ENCODE measurements at regions not wholly inside any gene's neighbourhood (a gene's known extent, or its start where the extent isn't known, plus 50 kb on each side); places are given as distances from the start of the nearest gene placed in this dataset. TPM values are rescaled to one million over a fixed set of nuclear protein-coding genes. Genes with fewer than 3 reads are reported as not detected.

- Histone ChIP-seq H2AFZ (ENCODE audit: insufficient read depth, low read depth, low read length, poor library complexity, severe bottlenecking) (no peak overlapping the region), H3K4me1 (ENCODE audit: control insufficient read depth in 2 of 2, insufficient read depth in 2 of 2, low read length in 2 of 2) (peaks cover 6 to 17% of the 10 kb centered on the region in 2 donors), H3K79me2 (ENCODE audit: control insufficient read depth, insufficient read depth, low read length) (no peaks in the 10 kb centered on the region), H4K20me1 (ENCODE audit: control insufficient read depth, insufficient read depth, low read length, poor library complexity, severe bottlenecking) (no peaks in the 10 kb centered on the region), H3K9me3 (ENCODE audit: control extremely low read depth in 1 of 3, control insufficient read depth in 2 of 3, insufficient read depth in 1 of 3, low read length in 2 of 3) (peaks cover 0 to 5% (median 0%) of the 10 kb centered on the region in 3 donors), H3K36me3 (replicated peaks in 1 of 2; ENCODE audit: control extremely low read depth in 1 of 2, control insufficient read depth in 1 of 2, extremely low read depth in 1 of 2, insufficient read depth in 2 of 2, low read length in 1 of 2) (no peaks in the 10 kb centered on the region), H3K4me2 (replicated peaks; ENCODE audit: low read depth, low read length, poor library complexity, severe bottlenecking) (no peak overlapping the region), H3K9ac (ENCODE audit: low read length) (no peak overlapping the region), H3K27ac (ENCODE audit: low read length in 2 of 2) (no peak overlapping the region), H3K27me3 (replicated peaks in 1 of 4; ENCODE audit: control extremely low read depth in 1 of 4, control insufficient read depth in 3 of 4, insufficient read depth in 4 of 4, low read length in 3 of 4) (no peaks in the 10 kb centered on the region), H3K4me3 (ENCODE audit: control extremely low read depth in 1 of 5, extremely low read depth in 1 of 5, insufficient read depth in 1 of 5, low read depth in 2 of 5, low read length in 4 of 5) (no peak overlapping the region)
- DNase-seq: no peak
- no peak overlapping the region for H3K4me3 Mint-ChIP-seq
- ChIA-PET CTCF (no interaction called here), POLR2A (no interaction called here)
- no peak for TF ChIP-seq EZH2 (IDR thresholded peaks at IDR 0.05; ENCODE audit: borderline replicate concordance, insufficient read depth, low read depth, low read length, poor library complexity, severe bottlenecking)
- no peaks in the 10 kb centered on the region for H3K27me3 Mint-ChIP-seq
- no peak for ATAC-seq (ENCODE audit: low read depth)
- H3K4me1 Mint-ChIP-seq: peaks cover 38% of the 10 kb centered on the region
- H3K9me3 Mint-ChIP-seq (ENCODE audit: insufficient read depth): peaks cover 4% of the 10 kb centered on the region
- no peak overlapping the region for H3K27ac Mint-ChIP-seq
- 100% methylated on average over 1 of the region's 1 CpG for WGBS (ENCODE audit: insufficient coverage)
- intact Hi-C loops (cut with micrococcal nuclease): loop anchor here (2.0 kb wide), 2 partner anchors 15 to 17 kb away; no protein-coding TSS in a partner anchor
Measured at GRCh38 chr4:81521708-81522107, 50.0 kb upstream of the RASGEF1B start.

Small RNA genes in the stretch of these regions (small RNA-seq; reads per million reads assigned to genes)
- gene RF00322 (ENCODE audit: insufficient read length, low read depth, low replicate concordance) (not detected), gene RNU6-499P (ENCODE audit: insufficient read length, low read depth, low replicate concordance) (not detected)
